ENCODE measurements at regions not wholly inside any gene's neighbourhood (a gene's known extent, or its start where the extent isn't known, plus 50 kb on each side); places are given as distances from the start of the nearest gene placed in this dataset.

DNA sequence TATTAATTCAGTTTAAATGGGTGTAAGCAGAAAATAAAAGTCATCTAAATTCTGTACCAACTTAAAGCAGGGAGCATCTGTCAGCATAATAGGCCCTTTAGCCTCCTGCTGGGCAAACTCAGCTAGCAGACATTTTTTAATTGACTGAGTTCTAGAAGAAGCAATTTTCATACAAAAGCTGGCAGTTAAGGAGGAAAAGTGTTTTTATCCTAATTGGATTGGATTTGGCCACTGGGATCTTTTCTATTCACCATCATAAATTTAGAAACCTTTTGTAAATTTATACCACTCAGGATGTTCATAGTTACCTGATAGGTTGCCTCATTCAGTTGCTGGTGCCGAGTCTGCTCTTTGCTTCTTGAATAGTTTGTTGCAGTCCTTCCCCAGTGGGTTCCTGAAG, 262.7 kb upstream of the FSIP2 start:
- H3K27ac ChIP-seq: no peak overlapping the region
- no peak overlapping the region for H3K4me3 ChIP-seq
- H3K36me3 ChIP-seq: no peaks in the 10 kb centered on the region
- no peak for DNase-seq
- no peaks in the 10 kb centered on the region for H3K4me1 ChIP-seq
- H3K27me3 ChIP-seq: no peaks in the 10 kb centered on the region
- H3K9me3 ChIP-seq: peaks cover 0 to 8% (median 0%) of the 10 kb centered on the region in 4 donors
- WGBS, 2 donors: 45 to 55% methylated on average over 1 of the region's 1 CpG
- ATAC-seq (ENCODE audit: low FRiP score in 2 of 2): no peak
- TF ChIP-seq EP300 (IDR thresholded peaks at IDR 0.05) (no peak), POLR2AphosphoS5 (IDR thresholded peaks at IDR 0.05) (no peak), CTCF (IDR thresholded peaks at IDR 0.05) (no peak), POLR2A (IDR thresholded peaks at IDR 0.05) (no peak)

DNA sequence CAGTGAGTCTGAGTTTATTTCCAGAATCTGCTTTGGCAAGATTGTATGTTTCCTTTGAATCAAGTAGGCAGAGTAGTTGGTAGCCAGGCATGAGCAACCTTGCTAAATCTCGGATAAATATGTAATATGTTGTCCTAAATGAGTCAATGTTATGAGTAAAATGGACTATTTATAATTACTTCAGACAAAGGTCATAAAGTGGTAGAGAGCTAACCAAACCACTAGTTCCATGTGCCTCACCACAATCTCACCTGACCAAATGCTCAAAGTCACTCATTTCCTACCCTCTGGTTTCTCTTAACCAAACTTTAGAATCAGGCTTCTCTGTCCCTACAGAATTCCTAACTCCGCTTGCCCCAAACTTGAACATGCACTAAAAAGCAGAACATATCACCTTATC, 261.2 kb upstream of the FSIP2 start:
- Histone ChIP-seq H3K27ac (no peak overlapping the region), H3K4me3 (no peak overlapping the region), H3K9me3 (peaks cover 0 to 8% (median 0%) of the 10 kb centered on the region in 4 donors), H3K4me1 (no peaks in the 10 kb centered on the region), H3K36me3 (no peaks in the 10 kb centered on the region), H3K27me3 (no peaks in the 10 kb centered on the region)
- 82 to 90% methylated on average over 2 of the region's 2 CpGs for WGBS, 2 donors
- no peak for TF ChIP-seq POLR2A (IDR thresholded peaks at IDR 0.05)
- no peak for TF ChIP-seq CTCF (IDR thresholded peaks at IDR 0.05)
- TF ChIP-seq EP300 (IDR thresholded peaks at IDR 0.05): no peak
- TF ChIP-seq POLR2AphosphoS5 (IDR thresholded peaks at IDR 0.05): no peak
- ATAC-seq (ENCODE audit: low FRiP score in 2 of 2) (no peak), DNase-seq (no peak)

DNA sequence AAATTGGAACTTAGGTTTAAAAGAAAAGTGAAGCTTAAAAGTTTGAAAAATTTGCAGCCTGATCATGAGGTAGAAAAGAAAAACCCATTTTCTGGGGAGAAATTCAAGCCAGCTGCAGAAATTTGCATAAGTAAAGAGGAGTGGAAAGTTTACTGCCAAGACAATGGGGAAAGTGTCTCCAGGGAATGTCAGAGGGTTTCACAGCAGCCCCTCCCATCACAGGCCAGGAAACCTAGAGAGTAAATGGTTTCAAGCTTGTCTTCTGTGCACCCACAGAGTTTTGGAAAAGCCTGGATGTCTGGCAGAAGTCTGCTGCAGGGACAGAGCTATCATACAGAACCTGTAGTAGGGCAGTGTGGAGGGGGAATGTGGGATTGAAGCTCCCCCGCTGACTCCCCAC, 254.0 kb upstream of the FSIP2 start:
- H3K27me3 ChIP-seq: no peaks in the 10 kb centered on the region
- H3K36me3 ChIP-seq: no peaks in the 10 kb centered on the region
- ATAC-seq (ENCODE audit: low FRiP score in 2 of 2): no peak
- no peaks in the 10 kb centered on the region for H3K4me1 ChIP-seq
- no peak overlapping the region for H3K4me3 ChIP-seq
- WGBS, 2 donors: 40 to 93% methylated on average over 1 of the region's 1 CpG
- TF ChIP-seq EP300 (IDR thresholded peaks at IDR 0.05) (no peak), POLR2A (IDR thresholded peaks at IDR 0.05) (no peak), CTCF (IDR thresholded peaks at IDR 0.05) (no peak), POLR2AphosphoS5 (IDR thresholded peaks at IDR 0.05) (no peak)
- no peaks in the 10 kb centered on the region for H3K9me3 ChIP-seq
- DNase-seq: no peak
- H3K27ac ChIP-seq: no peak overlapping the region

GRCh38 chr2:185502351-185502750, 236.3 kb upstream of the FSIP2 start:
- TF ChIP-seq CTCF (IDR thresholded peaks at IDR 0.05): no peak
- no peak for TF ChIP-seq POLR2AphosphoS5 (IDR thresholded peaks at IDR 0.05)
- no peak for TF ChIP-seq POLR2A (IDR thresholded peaks at IDR 0.05)
- TF ChIP-seq EP300 (IDR thresholded peaks at IDR 0.05): no peak
- Histone ChIP-seq H3K4me3 (no peak overlapping the region), H3K27me3 (no peaks in the 10 kb centered on the region), H3K9me3 (peaks cover 0 to 12% (median 7%) of the 10 kb centered on the region in 4 donors), H3K27ac (no peak overlapping the region), H3K4me1 (no peaks in the 10 kb centered on the region), H3K36me3 (no peaks in the 10 kb centered on the region)
- ATAC-seq (ENCODE audit: low FRiP score in 2 of 2): no peak
- WGBS, 2 donors: 21 to 29% methylated on average over 1 of the region's 1 CpG
- no peak for DNase-seq

- H3K9me3 ChIP-seq: peaks cover 13 to 42% (median 34%) of the 10 kb centered on the region in 4 donors
- 75 to 77% methylated on average over 4 of the region's 4 CpGs for WGBS, 2 donors
- ATAC-seq (ENCODE audit: low FRiP score in 2 of 2): no peak
- H3K4me3 ChIP-seq: no peak overlapping the region
- TF ChIP-seq POLR2AphosphoS5 (IDR thresholded peaks at IDR 0.05) (no peak), POLR2A (IDR thresholded peaks at IDR 0.05) (no peak), EP300 (IDR thresholded peaks at IDR 0.05) (no peak), CTCF (IDR thresholded peaks at IDR 0.05) (no peak)
- H3K4me1 ChIP-seq: no peaks in the 10 kb centered on the region
- DNase-seq: no peak
- H3K27me3 ChIP-seq: no peaks in the 10 kb centered on the region
- H3K27ac ChIP-seq: no peak overlapping the region
- no peaks in the 10 kb centered on the region for H3K36me3 ChIP-seq
Measured at GRCh38 chr2:185507719-185508118, 230.9 kb upstream of the FSIP2 start.

Measured in upper lobe of left lung (tissue), 6 donors.